Stimulated activated CD8-positive, alpha-beta memory T cell treated with anti-CD3 and anti-CD28 coated beads, Interleukin-7, amount 100 ng/mL, for 4 hours (primary cell): ENCODE measurements at regions not wholly inside any gene's neighbourhood (a gene's known extent, or its start where the extent isn't known, plus 50 kb on each side); places are given as distances from the start of the nearest gene placed in this dataset.
"Not testable (repeated sequence)": the region's sequence is repeated elsewhere in the genome, so short reads cannot be mapped to it uniquely, and the experiment has no call there.

Experiments
- DNase-seq, 2 donors: peaks; one replicate each; pipeline ENCODE4 v3.0.0-alpha.2; 2020; ENCODE audit warnings: low read depth in 2 of 2

- no peak for DNase-seq
Measured at GRCh38 chr12:67039995-67040860, 228.9 kb upstream of the CAND1 start.

- DNase-seq = no peak
Measured at GRCh38 chr12:67040861-67041137, 228.4 kb upstream of the CAND1 start.

GRCh38 chr12:67042697-67043131 is 226.4 kb upstream of the CAND1 start:
- no peak for DNase-seq

- no peak for DNase-seq
Measured at GRCh38 chr12:67043771-67044170, 225.4 kb upstream of the CAND1 start.

- no peak for DNase-seq
Measured at GRCh38 chr12:67045650-67046049, 223.5 kb upstream of the CAND1 start.

- no peak for DNase-seq
Measured at GRCh38 chr12:67046062-67046461, 223.1 kb upstream of the CAND1 start.

GRCh38 chr12:67047634-67048033 is 221.5 kb upstream of the CAND1 start:
- DNase-seq = no peak

- no peak for DNase-seq
Measured at GRCh38 chr12:67048371-67048770, 220.8 kb upstream of the CAND1 start.

GRCh38 chr12:67049199-67049598 is 220.0 kb upstream of the CAND1 start:
- DNase-seq = not testable (repeated sequence)

GRCh38 chr12:67052981-67053380 is 216.2 kb upstream of the CAND1 start:
- DNase-seq = no peak

GRCh38 chr12:67056329-67056728 is 212.8 kb upstream of the CAND1 start:
- no peak for DNase-seq

GRCh38 chr12:67057072-67057471 is 212.1 kb upstream of the CAND1 start:
- no peak for DNase-seq

- no peak for DNase-seq
Measured at GRCh38 chr12:67062193-67062592, 207.0 kb upstream of the CAND1 start.

GRCh38 chr12:67067453-67068203 is 201.5 kb upstream of the CAND1 start:
- no peak for DNase-seq

- DNase-seq = no peak
Measured at GRCh38 chr12:67068204-67068731, 200.9 kb upstream of the CAND1 start.

GRCh38 chr12:67068761-67069450 is 200.3 kb upstream of the CAND1 start:
- peak in 1 of 2 donors; percentile 18 for DNase-seq

GRCh38 chr12:67069451-67070306 is 199.5 kb upstream of the CAND1 start:
- DNase-seq = peak in 1 of 2 donors; percentile 40

GRCh38 chr12:67070307-67070600 is 198.9 kb upstream of the CAND1 start:
- no peak for DNase-seq

- no peak for DNase-seq
Measured at GRCh38 chr12:67070604-67071003, 198.6 kb upstream of the CAND1 start.

- not testable (repeated sequence) for DNase-seq
Measured at GRCh38 chr12:67072281-67072680, 196.9 kb upstream of the CAND1 start.

- no peak for DNase-seq
Measured at GRCh38 chr12:67073336-67073735, 195.8 kb upstream of the CAND1 start.

GRCh38 chr12:67074072-67074471 is 195.1 kb upstream of the CAND1 start:
- no peak for DNase-seq
